GM21786 (cell line): ENCODE measurements at regions not wholly inside any gene's neighbourhood (a gene's known extent, or its start where the extent isn't known, plus 50 kb on each side); places are given as distances from the start of the nearest gene placed in this dataset.

Source experiments
- ATAC-seq: cut with Tn5 transposase; IDR thresholded peaks from one replicate; pipeline ENCODE4 v1.9.1; 2021; ENCODE audit not compliant: unreplicated experiment

DNA sequence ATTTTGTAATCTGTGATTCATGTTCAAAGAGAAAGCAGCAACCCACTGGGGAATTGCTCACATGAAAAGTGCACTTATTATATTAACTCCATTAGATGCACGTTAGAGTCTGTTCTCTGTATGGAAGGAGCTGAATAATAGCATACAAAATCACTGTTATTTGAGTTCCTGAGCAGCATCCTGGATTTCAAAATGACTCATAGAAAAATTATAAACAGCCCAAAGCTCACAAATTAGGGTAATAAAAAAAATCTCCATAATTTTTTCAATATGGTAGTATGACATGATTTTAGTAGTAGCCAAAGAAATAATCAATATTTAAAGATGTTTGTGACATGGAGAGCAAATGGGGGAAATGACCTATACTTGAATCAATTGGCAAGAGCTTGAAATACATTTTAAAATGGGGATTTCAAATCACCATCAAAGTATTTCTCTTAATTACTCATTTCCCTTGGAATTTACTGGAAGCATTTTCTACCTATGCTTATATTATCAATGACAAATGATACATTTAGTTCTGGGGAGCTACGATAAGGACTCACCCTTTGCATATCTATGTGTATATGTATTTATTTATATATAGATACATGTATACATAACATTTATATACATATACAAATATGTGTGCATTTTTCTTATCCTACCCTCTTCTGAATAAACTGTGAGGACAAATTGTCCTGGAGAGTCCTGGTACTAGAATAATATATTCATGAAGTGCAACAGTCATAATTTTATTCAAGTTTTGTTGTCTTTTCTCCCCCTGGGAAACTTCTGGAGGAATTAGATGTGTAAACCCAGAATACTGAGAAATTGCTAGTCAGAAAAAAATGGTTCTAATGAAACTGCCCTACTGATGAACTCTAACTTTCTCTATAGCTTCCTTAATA, 116.3 kb downstream of the RPL22L1 start:
- no peak for ATAC-seq

DNA sequence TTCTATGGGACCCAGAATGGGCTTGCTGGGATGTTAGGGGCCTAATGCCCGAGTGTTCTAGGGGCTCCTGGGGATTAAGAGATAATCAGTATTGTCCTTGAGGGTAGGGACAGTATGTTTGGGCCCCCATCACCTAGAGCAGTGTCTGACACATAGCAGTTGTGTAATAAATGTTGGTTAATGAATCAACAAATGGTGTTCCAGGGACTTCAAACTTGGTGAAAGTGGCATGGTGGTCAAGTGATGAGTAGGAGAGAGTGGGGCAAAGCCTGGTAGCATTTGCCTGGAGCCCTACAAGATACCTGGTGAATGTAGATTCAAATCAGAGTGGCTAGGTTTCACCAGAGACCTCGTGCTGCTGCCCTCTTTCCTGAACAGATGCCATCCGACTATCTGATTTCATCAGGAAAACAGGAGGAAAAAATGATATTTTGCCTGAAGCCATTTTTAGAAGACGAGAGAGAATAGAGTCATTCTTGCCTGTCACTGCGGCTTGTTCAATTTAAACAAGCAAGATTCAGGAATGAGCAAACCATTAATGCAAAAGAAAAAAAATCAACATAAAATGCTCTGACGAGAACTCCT, 117.3 kb downstream of the RPL22L1 start:
- ATAC-seq = no peak

GRCh38 chr3:170751899-170752293, 118.1 kb downstream of the RPL22L1 start:
- no peak for ATAC-seq

DNA sequence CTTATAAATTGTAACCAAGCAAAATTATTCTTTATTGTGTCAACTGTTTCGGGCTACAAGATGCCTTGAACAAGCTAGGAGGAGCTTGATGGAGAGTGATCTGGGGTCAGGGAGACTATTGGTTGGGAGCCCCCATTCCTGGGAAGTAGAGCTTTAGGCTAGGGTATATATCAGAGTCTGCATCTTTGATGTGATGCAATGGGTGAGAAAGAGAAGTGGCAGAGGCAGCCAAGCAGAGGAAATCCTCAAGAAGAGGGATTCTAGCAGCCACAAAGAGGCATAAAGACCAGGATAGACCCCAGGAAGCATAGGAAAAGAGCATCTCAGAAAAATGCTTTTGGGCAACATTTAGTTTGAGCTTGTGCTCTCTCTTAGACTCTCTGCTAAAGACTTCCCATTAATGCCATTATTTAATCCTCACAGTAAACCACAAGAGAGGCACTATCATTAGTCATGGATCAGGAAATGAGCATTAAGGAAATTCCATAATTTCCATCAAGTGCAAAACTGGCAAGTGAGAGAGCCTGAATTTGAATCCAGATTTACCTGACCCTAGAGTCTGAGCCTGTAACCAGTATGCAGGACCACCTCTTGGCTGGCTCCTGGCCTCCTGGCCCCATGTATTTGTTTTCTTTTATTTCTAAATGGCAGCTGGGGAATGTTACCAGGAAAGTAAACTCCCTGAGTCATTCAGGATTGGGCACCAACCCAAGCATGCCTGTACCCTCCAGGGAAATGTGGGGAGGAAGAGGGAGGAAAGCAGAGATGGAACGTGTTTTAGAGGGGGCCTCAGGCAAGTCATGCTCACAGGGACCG, 118.7 kb downstream of the RPL22L1 start:
- ATAC-seq = no peak

DNA sequence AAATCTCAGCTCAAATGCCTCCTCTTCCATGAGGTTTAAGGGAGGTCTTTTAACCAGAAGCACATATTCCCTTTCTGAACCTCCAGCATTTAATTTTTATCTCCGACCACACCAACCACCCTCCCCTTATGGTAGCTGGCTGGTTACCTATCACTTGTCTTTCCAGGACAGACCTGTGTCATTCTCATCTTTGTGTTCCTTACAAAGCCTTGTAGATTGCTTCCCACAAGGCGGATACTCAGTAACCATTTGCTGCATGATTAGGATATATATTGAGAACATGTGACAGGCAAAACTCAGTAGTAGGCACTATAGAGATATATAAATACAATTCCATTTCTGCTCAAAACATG, 119.5 kb downstream of the RPL22L1 start:
- no peak for ATAC-seq

- no peak for ATAC-seq
Observed at GRCh38 chr3:170749765-170750477, 120.1 kb downstream of the RPL22L1 start.

DNA sequence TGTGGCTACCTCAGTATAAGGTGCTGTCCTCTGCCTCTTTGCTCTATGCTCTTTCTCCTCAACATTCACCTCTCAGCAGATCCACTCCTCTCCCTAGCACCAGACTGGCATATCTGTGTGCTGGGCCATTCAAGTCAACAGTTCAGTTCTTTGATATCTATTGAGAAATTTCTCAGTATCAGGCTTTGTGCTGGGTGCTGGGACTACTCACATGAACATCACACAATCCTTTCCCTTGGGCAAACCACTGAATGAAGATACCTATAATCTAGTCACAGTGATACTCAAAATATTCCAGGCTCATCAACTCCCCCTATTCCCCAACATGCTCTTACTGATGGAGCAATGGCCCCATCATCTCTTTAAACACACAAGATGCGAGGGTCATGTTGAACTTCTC, 120.8 kb downstream of the RPL22L1 start:
- ATAC-seq = no peak

GRCh38 chr3:170746175-170746942, 123.6 kb downstream of the RPL22L1 start:
- no peak for ATAC-seq

DNA sequence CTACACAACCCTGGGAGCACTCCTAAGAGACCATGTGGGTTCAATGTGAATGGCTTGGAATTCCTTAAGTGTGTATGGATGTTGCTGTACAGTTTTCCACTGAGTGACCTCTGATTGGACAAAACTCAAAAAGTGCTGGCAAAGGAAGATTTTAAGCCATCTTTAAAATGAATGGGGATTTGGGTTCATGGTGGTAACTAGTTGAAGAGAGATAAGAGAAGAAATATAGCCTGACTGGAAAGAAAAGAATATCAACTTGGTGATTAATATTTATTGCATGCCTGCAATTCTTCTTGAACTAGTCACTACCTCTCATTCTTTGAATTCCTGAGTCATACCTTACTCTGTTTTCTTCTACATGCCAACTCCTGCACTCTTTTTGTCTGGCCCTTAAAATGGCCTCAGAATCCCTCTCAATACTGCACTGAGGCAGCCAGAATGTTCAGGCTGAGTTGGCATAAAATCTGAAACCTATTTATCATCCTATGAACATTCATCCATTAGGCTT, 124.7 kb downstream of the RPL22L1 start:
- ATAC-seq = no peak

DNA sequence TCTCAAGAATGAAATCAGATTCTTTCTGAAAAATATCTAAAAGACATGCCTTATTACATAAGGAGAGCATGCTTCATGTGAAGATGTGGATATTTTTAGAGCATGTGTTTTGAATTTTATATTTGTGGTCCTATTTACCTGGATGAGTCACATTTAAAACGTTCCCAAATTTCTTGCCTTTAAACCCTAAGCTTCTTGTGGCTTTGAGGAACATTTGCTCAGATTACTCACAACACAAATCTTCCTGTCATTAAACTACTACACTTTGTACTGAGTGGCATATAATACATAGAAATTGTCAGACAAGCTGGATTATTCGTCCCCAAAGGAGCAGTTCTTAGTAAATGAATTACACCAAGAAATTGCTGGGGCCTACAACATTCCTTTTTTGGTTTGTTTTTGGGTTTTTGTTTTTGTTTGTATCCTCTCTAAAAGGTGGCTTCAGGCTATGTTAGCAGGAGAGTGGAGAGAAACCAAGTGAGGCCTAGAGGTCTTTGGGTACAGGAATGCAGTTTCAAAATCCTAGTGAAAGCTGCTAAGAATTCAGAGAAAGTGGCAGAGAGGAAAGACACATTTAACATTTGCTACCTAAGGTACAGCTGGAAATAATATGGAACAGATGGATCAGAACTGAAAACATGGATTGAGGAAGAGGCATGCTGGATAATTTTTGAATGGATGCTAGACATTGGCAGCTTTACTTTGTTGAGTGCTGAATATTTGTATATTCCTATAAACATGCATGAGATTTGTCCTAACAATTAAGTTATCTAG, 128.1 kb downstream of the RPL22L1 start:
- no peak for ATAC-seq

DNA sequence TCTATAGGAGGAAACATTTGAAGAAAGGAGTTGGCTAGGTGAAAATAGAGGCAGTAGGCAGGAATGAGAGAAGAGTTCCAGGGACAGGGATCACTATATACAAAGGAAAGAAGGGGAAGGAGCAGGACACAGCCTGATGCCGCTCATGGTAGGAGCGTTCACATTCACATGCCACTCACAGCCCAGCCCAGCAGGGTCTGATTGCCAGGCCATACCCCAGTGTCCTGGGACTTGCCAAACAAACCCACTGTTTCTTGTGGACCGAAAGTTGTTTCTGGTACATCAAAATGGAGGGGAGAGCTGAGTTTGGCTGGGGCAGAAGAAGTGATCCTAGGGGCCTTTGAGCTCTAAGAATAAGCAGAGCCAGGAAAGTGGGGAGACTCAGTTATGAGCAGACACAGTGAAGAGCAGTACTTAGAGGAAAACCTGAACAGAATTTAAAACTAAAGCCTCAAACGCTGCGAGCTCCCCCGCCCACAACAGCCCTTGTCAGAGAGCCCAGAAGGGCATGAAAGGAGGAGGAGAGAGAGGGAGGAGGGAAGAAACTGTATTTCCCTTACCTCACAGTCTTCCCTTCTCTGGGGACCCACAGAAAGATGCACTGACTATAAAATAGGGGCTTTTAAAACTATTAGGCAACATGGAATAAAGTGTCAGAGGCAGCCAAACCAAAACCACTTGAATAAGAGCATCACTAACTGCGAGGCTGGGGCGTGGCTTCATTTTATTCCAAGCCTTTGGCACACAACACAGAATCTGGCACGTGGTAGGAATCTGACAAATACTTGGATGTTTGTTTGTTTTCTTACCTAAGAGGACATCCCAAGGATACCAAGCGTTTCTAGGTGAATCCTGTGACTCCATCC, 129.0 kb downstream of the RPL22L1 start:
- ATAC-seq = no peak

- no peak for ATAC-seq
Observed at GRCh38 chr3:170740285-170740684, 129.7 kb downstream of the RPL22L1 start.

DNA sequence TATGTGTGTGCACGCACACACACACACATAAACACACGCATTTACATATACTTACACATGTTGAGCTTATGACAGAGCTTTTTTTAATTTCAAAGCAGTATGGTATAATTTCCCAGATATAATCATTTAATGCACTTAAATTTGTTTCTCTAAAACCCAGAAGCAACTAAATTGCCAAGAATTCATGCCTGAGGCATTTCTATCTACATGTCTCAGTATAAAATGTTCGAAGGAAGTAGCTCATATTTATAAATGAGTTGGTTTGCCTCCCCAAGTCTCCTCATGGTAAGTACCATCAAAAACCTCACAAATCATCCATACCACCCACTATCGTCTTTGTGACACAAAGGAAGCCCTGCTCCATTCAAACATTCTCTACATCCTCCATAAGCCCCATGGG, 130.6 kb downstream of the RPL22L1 start:
- ATAC-seq = no peak

- no peak for ATAC-seq
Observed at GRCh38 chr3:170738766-170739165, 131.2 kb downstream of the RPL22L1 start.

DNA sequence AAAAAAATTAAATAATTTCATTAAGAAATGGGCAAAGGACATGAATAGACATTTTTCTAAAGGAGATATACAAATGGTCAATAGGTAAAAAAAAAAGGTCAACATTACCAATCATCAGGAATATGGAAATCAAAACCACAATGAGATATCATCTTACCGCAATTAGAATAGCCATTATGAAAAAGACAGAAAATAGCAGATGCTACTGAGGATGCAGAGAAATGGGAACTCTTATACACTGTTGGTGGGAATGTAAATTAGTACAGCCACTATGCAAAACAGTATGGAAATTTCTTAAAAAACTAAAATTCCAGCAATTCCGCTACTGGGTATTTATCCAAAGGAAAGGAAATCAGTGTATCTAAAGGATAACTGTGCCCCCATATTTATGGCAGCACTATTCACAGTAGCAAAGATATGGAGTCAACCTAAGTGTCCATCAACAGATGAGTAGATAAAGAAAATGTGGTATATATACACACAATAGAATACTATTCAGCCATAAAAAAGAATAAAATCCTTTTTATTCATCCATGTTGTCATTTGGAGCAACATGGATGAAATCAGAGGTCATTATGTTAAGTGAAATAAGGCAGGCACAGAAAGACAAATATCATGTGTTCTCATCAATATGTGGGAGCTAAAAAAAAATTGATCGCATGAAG, 132.4 kb downstream of the RPL22L1 start:
- ATAC-seq = no peak

DNA sequence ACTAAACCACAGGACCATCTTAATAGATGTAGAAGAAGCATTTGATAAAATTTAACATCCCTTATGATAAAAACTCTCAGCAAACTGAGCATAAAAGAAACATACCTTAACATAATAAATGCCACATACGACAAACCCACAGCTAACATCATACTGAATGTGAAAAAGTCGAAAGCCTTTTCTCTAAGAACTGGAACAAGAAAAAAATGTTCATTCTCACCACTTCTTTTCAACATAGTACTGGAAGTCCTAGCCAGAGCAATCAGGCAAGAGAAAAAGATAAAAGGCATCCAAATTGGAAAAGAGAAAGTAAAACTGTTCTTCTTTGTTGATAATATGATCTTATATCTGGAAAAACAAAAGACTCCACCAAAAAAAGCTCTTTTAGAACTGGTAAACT, 134.2 kb downstream of the RPL22L1 start:
- no peak for ATAC-seq

GRCh38 chr3:170734735-170735065, 135.3 kb downstream of the RPL22L1 start:
- no peak for ATAC-seq

- ATAC-seq = no peak
Observed at GRCh38 chr3:170734043-170734734, 135.8 kb downstream of the RPL22L1 start.
